Astrocyte (in vitro differentiated cells and primary cell): ENCODE measurements at regions not wholly inside any gene's neighbourhood (a gene's known extent, or its start where the extent isn't known, plus 50 kb on each side); places are given as distances from the start of the nearest gene placed in this dataset.

Source experiments
- DNase-seq: peaks from one replicate; pipeline ENCODE4 v3.0.0-alpha.2; 2010; ENCODE audit warnings: low read depth
- FAIRE-seq: peaks from 2 replicates; lab custom pipeline; 2011; peaks lifted over from hg19 to GRCh38; lab: Jason Lieb, UNC
- H2AFZ ChIP-seq: 2 replicates; pipeline ENCODE4 v1.6.0; 2012; ENCODE audit warnings: low read depth, low read length, inconsistent platforms
- H3K27ac ChIP-seq: 2 replicates; pipeline ENCODE4 v1.5.1; 2011; ENCODE audit warnings: low read depth, low read length, inconsistent platforms
- H3K27me3 ChIP-seq: 2 replicates; pipeline ENCODE4 v1.6.0; 2011; ENCODE audit warnings: low read length, inconsistent platforms; ENCODE audit not compliant: insufficient read depth
- H3K36me3 ChIP-seq: 2 replicates; pipeline ENCODE4 v1.5.1; 2011; ENCODE audit warnings: low read length, inconsistent platforms; ENCODE audit not compliant: insufficient read depth
- H3K4me1 ChIP-seq: 2 replicates; pipeline ENCODE4 v1.5.1; 2011; ENCODE audit warnings: low read length, inconsistent platforms; ENCODE audit not compliant: insufficient read depth
- H3K4me2 ChIP-seq: 2 replicates; pipeline ENCODE4 v1.6.0; 2012; ENCODE audit warnings: low read length, inconsistent platforms
- H3K4me3 ChIP-seq: 2 replicates; pipeline ENCODE4 v1.5.1; 2011; ENCODE audit warnings: low read depth, mild to moderate bottlenecking, low read length, inconsistent platforms; ENCODE audit not compliant: insufficient read depth
- H3K79me2 ChIP-seq: 2 replicates; pipeline ENCODE4 v1.6.0; 2012; ENCODE audit warnings: mild to moderate bottlenecking, low read length, inconsistent platforms; ENCODE audit not compliant: insufficient read depth
- H3K9ac ChIP-seq: 2 replicates; pipeline ENCODE4 v1.6.0; 2012; ENCODE audit warnings: mild to moderate bottlenecking, low read length, inconsistent platforms
- H3K9me3 ChIP-seq: 2 replicates; pipeline ENCODE4 v1.5.1; 2012; ENCODE audit warnings: low read depth, mild to moderate bottlenecking, low read length, inconsistent platforms; ENCODE audit not compliant: insufficient read depth
- H4K20me1 ChIP-seq: 2 replicates; pipeline ENCODE4 v1.6.0; 2012; ENCODE audit warnings: low read length, inconsistent platforms; ENCODE audit not compliant: insufficient read depth
- H3K27ac Mint-ChIP-seq: one replicate; pipeline ENCODE4 v1.8.0; 2021; ENCODE audit warnings: mild to moderate bottlenecking, mixed read lengths; ENCODE audit not compliant: unreplicated experiment
- H3K27me3 Mint-ChIP-seq: one replicate; pipeline ENCODE4 v1.8.0; 2021; ENCODE audit warnings: low read depth, mixed read lengths; ENCODE audit not compliant: unreplicated experiment
- H3K36me3 Mint-ChIP-seq: one replicate; pipeline ENCODE4 v1.8.0; 2021; ENCODE audit warnings: low read depth, mixed read lengths; ENCODE audit not compliant: unreplicated experiment
- H3K4me1 Mint-ChIP-seq: one replicate; pipeline ENCODE4 v1.8.0; 2021; ENCODE audit warnings: low read depth, mixed read lengths; ENCODE audit not compliant: unreplicated experiment
- H3K4me3 Mint-ChIP-seq: one replicate; pipeline ENCODE4 v1.8.0; 2021; ENCODE audit warnings: mild to moderate bottlenecking, moderate library complexity, mixed read lengths; ENCODE audit not compliant: unreplicated experiment
- H3K9me3 Mint-ChIP-seq: one replicate; pipeline ENCODE4 v1.8.0; 2021; ENCODE audit warnings: mild to moderate bottlenecking, mixed read lengths; ENCODE audit not compliant: unreplicated experiment
- CTCF ChIP-seq: IDR thresholded peaks from 2 replicates; pipeline ENCODE4 v1.5.1; 2011; ENCODE audit warnings: low read depth, mild to moderate bottlenecking, inconsistent platforms, low read length, moderate library complexity; ENCODE audit not compliant: insufficient read depth
- EZH2 ChIP-seq: IDR thresholded peaks from 2 replicates; pipeline ENCODE4 v1.6.1; 2012; ENCODE audit warnings: mild to moderate bottlenecking, low read length, inconsistent platforms; ENCODE audit not compliant: insufficient read depth

- peaks cover 2% of the 10 kb centered on the region for H3K27me3 Mint-ChIP-seq
- Histone ChIP-seq H3K9me3 (no peaks in the 10 kb centered on the region), H3K4me3 (no peak overlapping the region), H3K27me3 (no peaks in the 10 kb centered on the region), H3K4me1 (peaks cover 23% of the 10 kb centered on the region), H3K4me2 (no peak overlapping the region), H4K20me1 (no peaks in the 10 kb centered on the region), H3K27ac (no peak overlapping the region), H3K9ac (no peak overlapping the region), H2AFZ (no peak overlapping the region), H3K79me2 (no peaks in the 10 kb centered on the region), H3K36me3 (no peaks in the 10 kb centered on the region)
- TF ChIP-seq EZH2 (no peak), CTCF (peak; percentile 87)
- H3K36me3 Mint-ChIP-seq: no peaks in the 10 kb centered on the region
- H3K4me1 Mint-ChIP-seq: peaks cover 35% of the 10 kb centered on the region
- peak overlapping the region; percentile 28 for H3K27ac Mint-ChIP-seq
- FAIRE-seq (no peak), DNase-seq (no peak)
- H3K4me3 Mint-ChIP-seq: no peak overlapping the region
- no peaks in the 10 kb centered on the region for H3K9me3 Mint-ChIP-seq
Observed at GRCh38 chr6:154928325-154928922, 66.7 kb upstream of the TIAM2 start.

- Histone ChIP-seq H3K4me3 (no peak overlapping the region), H3K9ac (no peak overlapping the region), H3K27me3 (no peaks in the 10 kb centered on the region), H3K4me1 (peaks cover 26% of the 10 kb centered on the region), H3K27ac (no peak overlapping the region), H3K9me3 (no peaks in the 10 kb centered on the region), H2AFZ (no peak overlapping the region), H3K79me2 (no peaks in the 10 kb centered on the region), H4K20me1 (no peaks in the 10 kb centered on the region), H3K36me3 (no peaks in the 10 kb centered on the region), H3K4me2 (no peak overlapping the region)
- peaks cover 2% of the 10 kb centered on the region for H3K27me3 Mint-ChIP-seq
- TF ChIP-seq CTCF: no peak
- no peaks in the 10 kb centered on the region for H3K9me3 Mint-ChIP-seq
- peak overlapping the region; percentile 8 for H3K27ac Mint-ChIP-seq
- H3K36me3 Mint-ChIP-seq: no peaks in the 10 kb centered on the region
- DNase-seq: no peak
- no peak overlapping the region for H3K4me3 Mint-ChIP-seq
- no peak for FAIRE-seq
- H3K4me1 Mint-ChIP-seq: peaks cover 38% of the 10 kb centered on the region
Observed at GRCh38 chr6:154930451-154930851, 64.7 kb upstream of the TIAM2 start.

GRCh38 chr6:154931711-154932424, 63.2 kb upstream of the TIAM2 start:
- H4K20me1 ChIP-seq: no peaks in the 10 kb centered on the region
- Mint-ChIP-seq H3K36me3 (no peaks in the 10 kb centered on the region), H3K27ac (peak overlapping the region; percentile 92), H3K9me3 (no peaks in the 10 kb centered on the region), H3K27me3 (no peaks in the 10 kb centered on the region), H3K4me1 (peaks cover 38% of the 10 kb centered on the region), H3K4me3 (no peak overlapping the region)
- no peaks in the 10 kb centered on the region for H3K27me3 ChIP-seq
- H2AFZ ChIP-seq: no peak overlapping the region
- H3K9me3 ChIP-seq: no peaks in the 10 kb centered on the region
- no peaks in the 10 kb centered on the region for H3K79me2 ChIP-seq
- peak overlapping the region; percentile 4 for H3K9ac ChIP-seq
- FAIRE-seq (peak; percentile 34), DNase-seq (peak; percentile 42)
- H3K36me3 ChIP-seq: no peaks in the 10 kb centered on the region
- TF ChIP-seq EZH2: no peak
- TF ChIP-seq CTCF: no peak
- peak overlapping the region; percentile 67 for H3K4me2 ChIP-seq
- H3K27ac ChIP-seq: peak overlapping the region; percentile 50
- H3K4me1 ChIP-seq: peaks cover 26% of the 10 kb centered on the region
- H3K4me3 ChIP-seq: no peak overlapping the region
